HCT116 (cell line): ENCODE measurements at regions not wholly inside any gene's neighbourhood (a gene's known extent, or its start where the extent isn't known, plus 50 kb on each side); places are given as distances from the start of the nearest gene placed in this dataset.

Experiments used
- ATAC-seq: fragments of 200-7000 bp; cut with Tn5 transposase; 2 replicates; pipeline ENCODE4 v1.9.1; 2020; ENCODE audit warnings: mild to moderate bottlenecking, moderate library complexity
- BruUV-seq: library from RNA; stranded (reverse); fragments of 400-500 nt; replicated peaks from 2 replicates; lab custom pipeline; 2021; lab: Mats Ljungman, UMichigan
- CTCF ChIA-PET: fragments of 300-600 bp; sonication (Branson Sonifier 250); formaldehyde crosslinking; loops from one replicate; lab custom pipeline; 2021; ENCODE audit warnings: antibody characterized with exemption; lab: Charles Lee
- POLR2A ChIA-PET: fragments of 300-600, 350-600 bp; sonication (Branson Sonifier 250); formaldehyde crosslinking; loops from one replicate; lab custom pipeline; 2021; ENCODE audit warnings: antibody characterized with exemption; lab: Charles Lee
- RAD21 ChIA-PET, 2 experiments: fragments of 300-600 bp; sonication (Branson Sonifier 250); formaldehyde crosslinking; loops; one replicate each; lab custom pipeline; 2023; ENCODE audit warnings: low total read pairs in 2 of 2; ENCODE audit not compliant: uncharacterized antibody in 2 of 2, unreplicated experiment in 2 of 2, low non-redundant PET in 1 of 2; lab: Charles Lee
- DNase-seq: peaks from one replicate; pipeline ENCODE4 v3.0.0-alpha.2; 2010; ENCODE audit warnings: low read depth, low spot score
- H2AFZ ChIP-seq: fragments of 200-600 bp; shearing (Covaris generic), sonication (generic); 2 replicates; pipeline ENCODE4 v1.6.1; 2017; ENCODE audit warnings: low read depth, mixed run types, mixed read lengths, antibody characterized with exemption, low read length; ENCODE audit not compliant: poor library complexity, severe bottlenecking
- H3K27ac ChIP-seq: 2 replicates; pipeline ENCODE4 v1.5.1; 2012; ENCODE audit warnings: low read depth, low read length
- H3K27me3 ChIP-seq: fragments of 200-600 bp; sonication (generic); 2 replicates; pipeline ENCODE4 v1.6.1; 2016; ENCODE audit warnings: mixed run types, low read length, mixed read lengths; ENCODE audit not compliant: insufficient read depth
- H3K36me3 ChIP-seq, 2 experiments: fragments of 200-500 bp in 1 of 2; fragments of 200-600 bp in 1 of 2; sonication (Bioruptor generic) in 1 of 2; sonication (generic) in 1 of 2; 2 replicates each; pipeline versions ENCODE4 v1.5.1 to v1.6.1; 2014 to 2016; ENCODE audit warnings: low read length in 2 of 2, inconsistent platforms in 1 of 2, mixed read lengths in 1 of 2, mixed run types in 1 of 2; ENCODE audit not compliant: insufficient read depth in 2 of 2, control insufficient read depth in 1 of 2
- H3K4me1 ChIP-seq, 2 experiments: fragments of 200-600 bp in 1 of 2; sonication (generic) in 1 of 2; 2 replicates each; pipeline versions ENCODE4 v1.5.1 to v1.6.1; 2012 to 2017; ENCODE audit warnings: low read length in 2 of 2, inconsistent platforms in 1 of 2, mild to moderate bottlenecking in 1 of 2, mixed read lengths in 1 of 2, mixed run types in 1 of 2, moderate library complexity in 1 of 2; ENCODE audit not compliant: insufficient read depth in 2 of 2, control insufficient read depth in 1 of 2
- H3K4me2 ChIP-seq: fragments of 200-600 bp; sonication (generic); 2 replicates; pipeline ENCODE4 v1.6.1; 2017; ENCODE audit warnings: mixed run types, low read length, mixed read lengths
- H3K4me3 ChIP-seq, 2 experiments: fragments of 200-600 bp in 1 of 2; sonication (generic) in 1 of 2; replicated peaks in 1 of 2; 2 replicates each; pipeline ENCODE4 v1.5.1; 2011 to 2016; ENCODE audit warnings: low read length in 2 of 2, control low read depth in 1 of 2, low read depth in 1 of 2, mild to moderate bottlenecking in 1 of 2, mixed read lengths in 1 of 2, mixed run types in 1 of 2
- H3K79me2 ChIP-seq: fragments of 200-600 bp; sonication (generic); 2 replicates; pipeline ENCODE4 v1.6.1; 2017; ENCODE audit warnings: mild to moderate bottlenecking, mixed run types, low read length, moderate library complexity, mixed read lengths; ENCODE audit not compliant: insufficient read depth
- H3K9ac ChIP-seq: fragments of 200-600 bp; sonication (generic); 2 replicates; pipeline ENCODE4 v1.6.1; 2016; ENCODE audit warnings: low read length, mixed read lengths
- H3K9me2 ChIP-seq: fragments of 200-600 bp; sonication (generic), shearing (Covaris generic); 2 replicates; pipeline ENCODE4 v1.6.1; 2017; ENCODE audit warnings: mixed run types, mild to moderate bottlenecking, moderate library complexity; ENCODE audit not compliant: insufficient read depth
- H3K9me3 ChIP-seq, 2 experiments: fragments of 200-500 bp in 1 of 2; fragments of 200-600 bp in 1 of 2; sonication (Bioruptor generic) in 1 of 2; sonication (generic) in 1 of 2; 2 replicates each; pipeline ENCODE4 v1.6.1; 2014 to 2017; ENCODE audit warnings: low read length in 2 of 2, mixed read lengths in 2 of 2, inconsistent platforms in 1 of 2, low read depth in 1 of 2, mild to moderate bottlenecking in 1 of 2, mixed run types in 1 of 2, moderate library complexity in 1 of 2; ENCODE audit not compliant: control insufficient read depth in 1 of 2, insufficient read depth in 1 of 2
- H4K20me1 ChIP-seq: fragments of 200-600 bp; sonication (generic), shearing (Covaris generic); 2 replicates; pipeline ENCODE4 v1.6.1; 2017; ENCODE audit warnings: mixed run types, mild to moderate bottlenecking, moderate library complexity; ENCODE audit not compliant: insufficient read depth
- CBX3 ChIP-seq: IDR thresholded peaks from 2 replicates; pipeline ENCODE4 v1.6.1; 2012; ENCODE audit warnings: low read depth
- EGR1 ChIP-seq: IDR thresholded peaks from 2 replicates; pipeline ENCODE4 v1.6.1; 2012; ENCODE audit warnings: low read depth
- EZH2 ChIP-seq: fragments of 200-600 bp; sonication (generic); IDR thresholded peaks from 2 replicates; pipeline ENCODE4 v1.6.1; 2017; ENCODE audit warnings: antibody characterized with exemption, mixed run types
- EZH2phosphoT487 ChIP-seq: fragments of 200-600 bp; IDR thresholded peaks from 2 replicates; pipeline ENCODE4 v1.6.1; 2018; ENCODE audit warnings: antibody characterized with exemption, borderline replicate concordance
- POLR2A ChIP-seq: IDR thresholded peaks from 2 replicates; pipeline ENCODE4 v1.7.0; 2011; ENCODE audit warnings: borderline replicate concordance; ENCODE audit not compliant: insufficient read depth, insufficient read length; ENCODE audit errors: extremely low read depth
- SRF ChIP-seq: IDR thresholded peaks from 2 replicates; pipeline ENCODE4 v1.6.1; 2012; ENCODE audit warnings: low read depth
- ZFX ChIP-seq: fragments of 450-650 bp; IDR thresholded peaks from 2 replicates; pipeline ENCODE4 v1.6.1; 2017
- ZNF274 ChIP-seq: fragments of 200-500 bp; sonication (Bioruptor generic); IDR thresholded peaks from 2 replicates; pipeline ENCODE4 v1.6.1; 2014; ENCODE audit warnings: mild to moderate bottlenecking, low read depth, low read length, inconsistent platforms
- intact Hi-C: fragments of 100-400 bp; cut with micrococcal nuclease; formaldehyde crosslinking; loops from 2 replicates; pipeline ENCODE4 v1.10.0; 2022
- TF ChIP-seq, protein P1 (sequence below): IDR thresholded peaks from 2 replicates; pipeline ENCODE4 v1.6.1; 2012
- TF ChIP-seq, protein P2 (sequence below), 3 experiments: fragments of 200-600 bp in 1 of 3; sonication (generic) in 1 of 3; IDR thresholded peaks in 2 of 3; conservative IDR thresholded peaks in 1 of 3; 2 replicates each; pipeline ENCODE4 v1.5.1; 2012 to 2017; ENCODE audit warnings: low read depth in 2 of 3, low read length in 2 of 3, antibody characterized with exemption in 1 of 3, borderline replicate concordance in 1 of 3, control low read depth in 1 of 3, mild to moderate bottlenecking in 1 of 3, mixed read lengths in 1 of 3, mixed run types in 1 of 3, moderate library complexity in 1 of 3; ENCODE audit not compliant: insufficient read depth in 1 of 3

DNA sequence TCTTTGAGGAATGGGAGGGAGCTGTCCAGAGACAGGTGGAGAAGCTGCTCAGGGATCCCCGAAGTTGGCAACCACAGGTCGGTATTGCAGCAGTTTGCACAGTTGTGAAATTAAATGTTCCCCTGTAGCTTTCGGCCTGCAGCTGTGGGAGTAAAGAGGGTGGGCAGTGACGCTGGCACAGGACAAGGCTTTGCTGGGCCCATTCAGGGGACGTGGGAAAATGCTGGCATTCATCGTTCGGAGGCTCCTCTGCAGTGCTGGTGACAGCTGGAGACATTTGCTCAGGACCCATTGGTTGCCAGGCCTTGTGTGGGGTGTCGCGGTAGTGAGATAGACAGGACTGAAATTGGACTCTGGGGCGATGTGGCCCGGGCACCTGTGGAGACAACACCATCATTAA, 173.7 kb downstream of the MYCN start:
- no peak overlapping the region for H3K27ac ChIP-seq
- H3K9ac ChIP-seq: no peak overlapping the region
- no peaks in the 10 kb centered on the region for H3K4me1 ChIP-seq
- no peaks in the 10 kb centered on the region for H4K20me1 ChIP-seq
- ChIA-PET POLR2A (no interaction called here), RAD21 (no interaction called here), CTCF (no interaction called here)
- intact Hi-C loops: no loop called here
- H3K36me3 ChIP-seq: no peaks in the 10 kb centered on the region
- no peaks in the 10 kb centered on the region for H3K9me2 ChIP-seq
- no peaks in the 10 kb centered on the region for H3K27me3 ChIP-seq
- DNase-seq: no peak
- no TSS peak for BruUV-seq
- no peak overlapping the region for H3K4me2 ChIP-seq
- no peaks in the 10 kb centered on the region for H3K79me2 ChIP-seq
- no peak overlapping the region for H3K4me3 ChIP-seq
- no peaks in the 10 kb centered on the region for H3K9me3 ChIP-seq
- no peak for ATAC-seq
- no peak overlapping the region for H2AFZ ChIP-seq
- TF ChIP-seq POLR2A: no peak

DNA sequence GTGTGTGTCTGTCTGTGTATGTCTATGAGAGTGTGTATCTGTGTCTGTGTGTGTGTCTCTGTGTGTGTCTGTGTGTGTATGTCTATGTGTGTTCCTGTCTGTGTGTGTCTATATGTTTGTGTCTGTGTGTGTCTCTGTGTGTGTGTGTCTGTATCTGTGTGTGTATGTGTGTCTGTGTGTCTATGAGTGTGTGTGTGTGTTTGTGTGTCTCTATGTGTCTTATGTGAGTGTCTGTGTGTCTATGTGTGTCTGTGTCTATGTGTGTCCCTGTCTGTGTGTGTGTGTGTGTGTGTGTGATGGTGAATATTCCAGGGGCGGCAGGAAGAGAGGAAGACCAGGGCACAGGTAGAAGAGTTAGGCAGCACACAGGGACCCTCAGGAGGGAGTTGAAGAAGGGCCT, 173.2 kb downstream of the MYCN start:
- POLR2A ChIA-PET: no interaction called here
- H3K79me2 ChIP-seq: no peaks in the 10 kb centered on the region
- no peak overlapping the region for H2AFZ ChIP-seq
- intact Hi-C loops: no loop called here
- H3K4me3 ChIP-seq: no peak overlapping the region
- H3K9me2 ChIP-seq: no peaks in the 10 kb centered on the region
- CTCF ChIA-PET: no interaction called here
- no peaks in the 10 kb centered on the region for H3K9me3 ChIP-seq
- no peak for TF ChIP-seq ZNF274
- TF ChIP-seq EGR1: no peak
- TF ChIP-seq, protein P1, sequence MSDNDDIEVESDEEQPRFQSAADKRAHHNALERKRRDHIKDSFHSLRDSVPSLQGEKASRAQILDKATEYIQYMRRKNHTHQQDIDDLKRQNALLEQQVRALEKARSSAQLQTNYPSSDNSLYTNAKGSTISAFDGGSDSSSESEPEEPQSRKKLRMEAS: no peak
- no peak for TF ChIP-seq SRF
- no peak for TF ChIP-seq POLR2A
- TF ChIP-seq ZFX: no peak
- TF ChIP-seq EZH2phosphoT487: no peak
- TF ChIP-seq, protein P2, sequence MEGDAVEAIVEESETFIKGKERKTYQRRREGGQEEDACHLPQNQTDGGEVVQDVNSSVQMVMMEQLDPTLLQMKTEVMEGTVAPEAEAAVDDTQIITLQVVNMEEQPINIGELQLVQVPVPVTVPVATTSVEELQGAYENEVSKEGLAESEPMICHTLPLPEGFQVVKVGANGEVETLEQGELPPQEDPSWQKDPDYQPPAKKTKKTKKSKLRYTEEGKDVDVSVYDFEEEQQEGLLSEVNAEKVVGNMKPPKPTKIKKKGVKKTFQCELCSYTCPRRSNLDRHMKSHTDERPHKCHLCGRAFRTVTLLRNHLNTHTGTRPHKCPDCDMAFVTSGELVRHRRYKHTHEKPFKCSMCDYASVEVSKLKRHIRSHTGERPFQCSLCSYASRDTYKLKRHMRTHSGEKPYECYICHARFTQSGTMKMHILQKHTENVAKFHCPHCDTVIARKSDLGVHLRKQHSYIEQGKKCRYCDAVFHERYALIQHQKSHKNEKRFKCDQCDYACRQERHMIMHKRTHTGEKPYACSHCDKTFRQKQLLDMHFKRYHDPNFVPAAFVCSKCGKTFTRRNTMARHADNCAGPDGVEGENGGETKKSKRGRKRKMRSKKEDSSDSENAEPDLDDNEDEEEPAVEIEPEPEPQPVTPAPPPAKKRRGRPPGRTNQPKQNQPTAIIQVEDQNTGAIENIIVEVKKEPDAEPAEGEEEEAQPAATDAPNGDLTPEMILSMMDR (IDR thresholded peaks at IDR 0.05 in 2 of 3, conservative IDR thresholded peaks at IDR 0.05 in 1 of 3; ENCODE audit: borderline replicate concordance in 1 of 3, insufficient read depth in 1 of 3, low read depth in 2 of 3, low read length in 2 of 3): no peak
- TF ChIP-seq CBX3: no peak
- no peak for TF ChIP-seq EZH2
- no peak for DNase-seq
- no peaks in the 10 kb centered on the region for H3K4me1 ChIP-seq
- no peak overlapping the region for H3K27ac ChIP-seq
- H3K27me3 ChIP-seq: no peaks in the 10 kb centered on the region
- no peak for ATAC-seq
- no peak overlapping the region for H3K9ac ChIP-seq
- no peaks in the 10 kb centered on the region for H4K20me1 ChIP-seq
- RAD21 ChIA-PET: no interaction called here
- no peak overlapping the region for H3K4me2 ChIP-seq
- no peaks in the 10 kb centered on the region for H3K36me3 ChIP-seq
- BruUV-seq: no TSS peak
